HG03558 (cell line): ENCODE measurements at regions not wholly inside any gene's neighbourhood (a gene's known extent, or its start where the extent isn't known, plus 50 kb on each side); places are given as distances from the start of the nearest gene placed in this dataset.

Experiments
- ATAC-seq: cut with Tn5 transposase; IDR thresholded peaks from one replicate; pipeline ENCODE4 v1.9.1; 2021; ENCODE audit warnings: moderate number of reproducible peaks; ENCODE audit not compliant: unreplicated experiment; ENCODE audit errors: extremely low read depth

GRCh38 chr21:38922474-38923235 is 116.9 kb downstream of the ETS2 start:
- ATAC-seq, result no peak

GRCh38 chr21:38921511-38922251 is 116.0 kb downstream of the ETS2 start:
- no peak for ATAC-seq

GRCh38 chr21:38920631-38921398 is 115.1 kb downstream of the ETS2 start:
- no peak for ATAC-seq

GRCh38 chr21:38918607-38919346 is 113.0 kb downstream of the ETS2 start:
- no peak for ATAC-seq

GRCh38 chr21:38917043-38917774 is 111.5 kb downstream of the ETS2 start:
- no peak for ATAC-seq

GRCh38 chr21:38916214-38916964 is 110.7 kb downstream of the ETS2 start:
- ATAC-seq, result no peak

GRCh38 chr21:38915546-38915945 is 109.8 kb downstream of the ETS2 start:
- no peak for ATAC-seq

- ATAC-seq, result no peak
These were observed 109.0 kb downstream of the ETS2 start for GRCh38 chr21:38914528-38915293.

GRCh38 chr21:38913893-38914527 is 108.3 kb downstream of the ETS2 start:
- no peak for ATAC-seq

- ATAC-seq, result no peak
These were observed 107.6 kb downstream of the ETS2 start for GRCh38 chr21:38913120-38913892.

GRCh38 chr21:38912789-38913119 is 107.0 kb downstream of the ETS2 start:
- ATAC-seq, result no peak

- no peak for ATAC-seq
These were observed 106.4 kb downstream of the ETS2 start for GRCh38 chr21:38912102-38912629.

GRCh38 chr21:38911484-38912101 is 105.9 kb downstream of the ETS2 start:
- no peak for ATAC-seq

GRCh38 chr21:38910390-38911067 is 104.8 kb downstream of the ETS2 start:
- no peak for ATAC-seq

- no peak for ATAC-seq
These were observed 104.2 kb downstream of the ETS2 start for GRCh38 chr21:38909929-38910328.

GRCh38 chr21:38909109-38909508 is 103.4 kb downstream of the ETS2 start:
- ATAC-seq, result no peak
